CD14-positive monocyte (primary cell): ENCODE measurements at regions not wholly inside any gene's neighbourhood (a gene's known extent, or its start where the extent isn't known, plus 50 kb on each side); places are given as distances from the start of the nearest gene placed in this dataset.

Experiments
- DNase-seq, 3 donors: peaks; one replicate each; pipeline ENCODE4 v3.0.0-alpha.2; 2011 to 2022
- H2AFZ ChIP-seq: 2 replicates; pipeline ENCODE4 v1.6.0; 2012; ENCODE audit warnings: mild to moderate bottlenecking, low read depth, low read length, inconsistent platforms; ENCODE audit not compliant: insufficient read depth, poor library complexity, severe bottlenecking
- H3K27ac ChIP-seq, 2 donors: 1 replicate in 1 of 2; 2 replicates in 1 of 2; pipeline ENCODE4 v1.5.1; 2012 to 2013; ENCODE audit warnings: low read length in 2 of 2, control low read depth in 1 of 2, inconsistent platforms in 1 of 2, low read depth in 1 of 2, mild to moderate bottlenecking in 1 of 2
- H3K27me3 ChIP-seq, 2 donors: one replicate each; pipeline versions ENCODE4 v1.6.0 to v1.6.1; 2011 to 2013; ENCODE audit warnings: low read length in 2 of 2; ENCODE audit not compliant: control insufficient read depth in 2 of 2, insufficient read depth in 2 of 2
- H3K36me3 ChIP-seq, 2 donors: replicated peaks in 1 of 2; 1 replicate in 1 of 2; 2 replicates in 1 of 2; pipeline versions ENCODE4 v1.5.1 to v1.6.1; 2012 to 2013; ENCODE audit warnings: low read length in 2 of 2, control low read depth in 1 of 2, inconsistent platforms in 1 of 2, mild to moderate bottlenecking in 1 of 2; ENCODE audit not compliant: insufficient read depth in 2 of 2, control insufficient read depth in 1 of 2
- H3K4me1 ChIP-seq, 2 donors: 1 replicate in 1 of 2; 2 replicates in 1 of 2; pipeline versions ENCODE4 v1.5.1 to v1.6.1; 2012 to 2013; ENCODE audit warnings: low read length in 2 of 2, control low read depth in 1 of 2, inconsistent platforms in 1 of 2, mild to moderate bottlenecking in 1 of 2, moderate library complexity in 1 of 2; ENCODE audit not compliant: insufficient read depth in 2 of 2, control insufficient read depth in 1 of 2
- H3K4me2 ChIP-seq: replicated peaks from 2 replicates; pipeline ENCODE3; 2012; ENCODE audit warnings: low read length, moderate library complexity, mild to moderate bottlenecking; ENCODE audit not compliant: poor library complexity, severe bottlenecking; ENCODE audit errors: extremely low read depth
- H3K4me3 ChIP-seq, 3 experiments: fragments of 200-600 bp in 1 of 3; sonication (generic) in 1 of 3; replicated peaks in 1 of 3; 1 replicate in 2 of 3; 2 replicates in 1 of 3; pipeline ENCODE4 v1.5.1; 2011 to 2013; ENCODE audit warnings: low read length in 3 of 3, mild to moderate bottlenecking in 3 of 3, control low read depth in 2 of 3, low read depth in 2 of 3, inconsistent platforms in 1 of 3, moderate library complexity in 1 of 3
- H3K79me2 ChIP-seq: 2 replicates; pipeline ENCODE4 v1.6.0; 2012; ENCODE audit warnings: mild to moderate bottlenecking, control low read depth, inconsistent platforms, low read length, moderate library complexity; ENCODE audit not compliant: insufficient read depth
- H3K9ac ChIP-seq: 2 replicates; pipeline ENCODE4 v1.6.0; 2017; ENCODE audit warnings: low read length, mild to moderate bottlenecking; ENCODE audit not compliant: insufficient read depth, poor library complexity, severe bottlenecking
- H3K9me3 ChIP-seq, 2 donors: replicated peaks in 1 of 2; 1 replicate in 1 of 2; 2 replicates in 1 of 2; pipeline versions ENCODE4 v1.5.1 to v1.6.1; 2012 to 2013; ENCODE audit warnings: low read length in 2 of 2, control low read depth in 1 of 2; ENCODE audit not compliant: control insufficient read depth in 1 of 2, insufficient read depth in 1 of 2
- H4K20me1 ChIP-seq: 2 replicates; pipeline ENCODE4 v1.6.0; 2012; ENCODE audit warnings: mild to moderate bottlenecking, low read length, control low read depth, moderate library complexity; ENCODE audit not compliant: insufficient read depth
- H3K27ac Mint-ChIP-seq, 7 donors: one replicate each; pipeline ENCODE4 v1.8.0; 2020; ENCODE audit warnings: mild to moderate bottlenecking in 7 of 7, mixed read lengths in 7 of 7, moderate library complexity in 6 of 7, inconsistent platforms in 2 of 7
- H3K27me3 Mint-ChIP-seq, 3 donors: one replicate each; pipeline ENCODE4 v1.8.0; 2021 to 2022; ENCODE audit warnings: low read depth in 3 of 3, mild to moderate bottlenecking in 3 of 3, mixed read lengths in 3 of 3, moderate library complexity in 3 of 3, inconsistent platforms in 1 of 3
- H3K36me3 Mint-ChIP-seq, 2 donors: one replicate each; pipeline ENCODE4 v1.8.0; 2020; ENCODE audit warnings: mixed read lengths in 2 of 2, inconsistent platforms in 1 of 2, mild to moderate bottlenecking in 1 of 2
- H3K4me1 Mint-ChIP-seq: one replicate; pipeline ENCODE4 v1.8.0; 2020; ENCODE audit warnings: mild to moderate bottlenecking, mixed read lengths
- H3K4me3 Mint-ChIP-seq, 2 donors: one replicate each; pipeline ENCODE4 v1.8.0; 2020; ENCODE audit warnings: mild to moderate bottlenecking in 2 of 2, mixed read lengths in 2 of 2, moderate library complexity in 1 of 2
- H3K9me3 Mint-ChIP-seq, 7 donors: one replicate each; pipeline ENCODE4 v1.8.0; 2020 to 2022; ENCODE audit warnings: mixed read lengths in 7 of 7, mild to moderate bottlenecking in 6 of 7, moderate library complexity in 6 of 7, inconsistent platforms in 2 of 7
- CTCF ChIP-seq: fragments of 200-600 bp; IDR thresholded peaks from one replicate; pipeline ENCODE4 v1.8.0; 2022; ENCODE audit warnings: antibody characterized with exemption, mild to moderate bottlenecking
- WGBS: methylation state at CpG from one replicate; pipeline ENCODE4 v1.1.5; 2013; ENCODE audit warnings: missing lambda C conversion rate; ENCODE audit not compliant: insufficient coverage; 5-methylcytosine and 5-hydroxymethylcytosine counted together
- intact Hi-C, 2 donors: fragments of 100-400 bp; cut with micrococcal nuclease; formaldehyde crosslinking; loops; one replicate each; pipeline versions ENCODE4 v1.15.0 to v1.15.1; 2023

GRCh38 chr14:42732005-42732404 is 1125.3 kb downstream of the LRFN5 start:
- Histone ChIP-seq H4K20me1 (no peaks in the 10 kb centered on the region), H2AFZ (no peak overlapping the region), H3K27me3 (no peaks in the 10 kb centered on the region), H3K27ac (no peak overlapping the region), H3K9ac (no peak overlapping the region), H3K79me2 (no peaks in the 10 kb centered on the region), H3K9me3 (no peaks in the 10 kb centered on the region), H3K4me1 (no peaks in the 10 kb centered on the region), H3K4me3 (no peak overlapping the region), H3K36me3 (no peaks in the 10 kb centered on the region), H3K4me2 (no peak overlapping the region)
- Mint-ChIP-seq H3K27me3 (peaks cover 0 to 2% (median 0%) of the 10 kb centered on the region in 3 donors), H3K4me1 (no peaks in the 10 kb centered on the region), H3K9me3 (peaks cover 0 to 3% (median 1%) of the 10 kb centered on the region in 7 donors), H3K4me3 (no peak overlapping the region), H3K27ac (no peak overlapping the region), H3K36me3 (no peaks in the 10 kb centered on the region)
- DNase-seq, result no peak
- no peak for TF ChIP-seq CTCF
- intact Hi-C loops, result no loop called here

- Histone ChIP-seq H3K4me2 (no peak overlapping the region), H3K27me3 (no peaks in the 10 kb centered on the region), H4K20me1 (no peaks in the 10 kb centered on the region), H3K4me1 (no peaks in the 10 kb centered on the region), H3K36me3 (no peaks in the 10 kb centered on the region), H2AFZ (no peak overlapping the region), H3K27ac (no peak overlapping the region), H3K4me3 (no peak overlapping the region), H3K9me3 (no peaks in the 10 kb centered on the region), H3K9ac (no peak overlapping the region), H3K79me2 (no peaks in the 10 kb centered on the region)
- Mint-ChIP-seq H3K9me3 (peaks cover 0 to 3% (median 2%) of the 10 kb centered on the region in 7 donors), H3K4me3 (no peak overlapping the region), H3K27me3 (peaks cover 0 to 2% (median 0%) of the 10 kb centered on the region in 3 donors), H3K27ac (no peak overlapping the region), H3K36me3 (no peaks in the 10 kb centered on the region), H3K4me1 (no peaks in the 10 kb centered on the region)
- DNase-seq, result no peak
- no peak for TF ChIP-seq CTCF
- no CpG with 5 or more reads among the region's 2 CpGs for WGBS
- intact Hi-C loops, result no loop called here
Measured at GRCh38 chr14:42731480-42731879, 1124.8 kb downstream of the LRFN5 start.
